IPS-18c (cell line): ENCODE measurements at regions not wholly inside any gene's neighbourhood (a gene's known extent, or its start where the extent isn't known, plus 50 kb on each side); places are given as distances from the start of the nearest gene placed in this dataset.
"Not testable (repeated sequence)": the region's sequence is repeated elsewhere in the genome, so short reads cannot be mapped to it uniquely, and the experiment has no call there.

Experiments
- H3K4me3 ChIP-seq: 2 replicates; pipeline ENCODE4 v1.7.0; 2013; ENCODE audit warnings: low read depth, mild to moderate bottlenecking, low read length, moderate library complexity; ENCODE audit not compliant: insufficient read depth
- H3K9me3 ChIP-seq: one replicate; pipeline ENCODE4 v1.6.1; 2013; ENCODE audit warnings: mild to moderate bottlenecking, low read length, moderate library complexity; ENCODE audit not compliant: control insufficient read depth, insufficient read depth

GRCh38 chr14:101247842-101248725 lies 313.2 kb upstream of the DIO3 start:
- Histone ChIP-seq H3K9me3 (peaks cover 2% of the 10 kb centered on the region), H3K4me3 (no peak overlapping the region)

- H3K4me3 ChIP-seq, result no peak overlapping the region
Measured at GRCh38 chr14:101248840-101249675, 312.2 kb upstream of the DIO3 start.

GRCh38 chr14:101249676-101250036 lies 311.6 kb upstream of the DIO3 start:
- H3K4me3 ChIP-seq, result no peak overlapping the region
- peaks cover 2% of the 10 kb centered on the region for H3K9me3 ChIP-seq

More at GRCh38 chr14:101248840-101249675, 312.2 kb upstream of the DIO3 start:
- H3K9me3 ChIP-seq, result peaks cover 2% of the 10 kb centered on the region

- H3K4me3 ChIP-seq, result no peak overlapping the region
- H3K9me3 ChIP-seq, result peaks cover 2% of the 10 kb centered on the region
Measured at GRCh38 chr14:101250336-101250947, 310.9 kb upstream of the DIO3 start.

GRCh38 chr14:101250948-101251811 lies 310.1 kb upstream of the DIO3 start:
- H3K9me3 ChIP-seq, result peaks cover 2% of the 10 kb centered on the region
- no peak overlapping the region; the same call in 1 of the 2 replicates for H3K4me3 ChIP-seq

- Histone ChIP-seq H3K9me3 (peaks cover 2% of the 10 kb centered on the region), H3K4me3 (no peak overlapping the region)
Measured at GRCh38 chr14:101251812-101252442, 309.4 kb upstream of the DIO3 start.

GRCh38 chr14:101252443-101253214 lies 308.7 kb upstream of the DIO3 start:
- H3K4me3 ChIP-seq, result no peak overlapping the region
- H3K9me3 ChIP-seq, result peaks cover 2% of the 10 kb centered on the region

- H3K9me3 ChIP-seq, result peaks cover 2% of the 10 kb centered on the region
Measured at GRCh38 chr14:101253948-101254347, 307.3 kb upstream of the DIO3 start.

GRCh38 chr14:101254805-101255764 lies 306.2 kb upstream of the DIO3 start:
- no peak overlapping the region for H3K4me3 ChIP-seq
- peaks cover 2% of the 10 kb centered on the region for H3K9me3 ChIP-seq

More at GRCh38 chr14:101253948-101254347, 307.3 kb upstream of the DIO3 start:
- H3K4me3 ChIP-seq, result no peak overlapping the region

GRCh38 chr14:101255765-101256125 lies 305.6 kb upstream of the DIO3 start:
- Histone ChIP-seq H3K9me3 (peaks cover 2% of the 10 kb centered on the region), H3K4me3 (no peak overlapping the region)

GRCh38 chr14:101256266-101256665 lies 305.0 kb upstream of the DIO3 start:
- Histone ChIP-seq H3K9me3 (no peaks in the 10 kb centered on the region), H3K4me3 (no peak overlapping the region)

GRCh38 chr14:101257551-101257950 lies 303.7 kb upstream of the DIO3 start:
- Histone ChIP-seq H3K4me3 (no peak overlapping the region), H3K9me3 (no peaks in the 10 kb centered on the region)

- Histone ChIP-seq H3K4me3 (no peak overlapping the region), H3K9me3 (no peaks in the 10 kb centered on the region)
Measured at GRCh38 chr14:101259748-101260147, 301.5 kb upstream of the DIO3 start.

GRCh38 chr14:101266441-101266840 lies 294.9 kb upstream of the DIO3 start:
- H3K4me3 ChIP-seq, H3K9me3 ChIP-seq: not testable (repeated sequence)

- Histone ChIP-seq H3K4me3 (no peak overlapping the region), H3K9me3 (no peaks in the 10 kb centered on the region)
Measured at GRCh38 chr14:101273091-101273490, 288.2 kb upstream of the DIO3 start.
